HepG2 (cell line): ENCODE measurements at regions not wholly inside any gene's neighbourhood (a gene's known extent, or its start where the extent isn't known, plus 50 kb on each side); places are given as distances from the start of the nearest gene placed in this dataset.

Experiments used
- ATAC-seq: fragments of 200-7000 bp; cut with Tn5 transposase; 3 replicates; pipeline ENCODE4 v1.9.1; 2020; ENCODE audit warnings: mild to moderate bottlenecking, moderate library complexity
- BruUV-seq: library from RNA; stranded (reverse); fragments of 400-500 nt; replicated peaks from 2 replicates; lab custom pipeline; 2021; lab: Mats Ljungman, UMichigan
- CTCF ChIA-PET: fragments of 300-600 bp; formaldehyde crosslinking; extraction: SDS; loops from one replicate; lab custom pipeline; 2021; ENCODE audit warnings: low total read pairs, inconsistent platforms, low intra/inter-chr PET ratio; lab: Yijun Ruan, JAX
- POLR2A ChIA-PET: fragments of 350-600 bp; sonication (Branson Sonifier 250); formaldehyde crosslinking; loops from one replicate; lab custom pipeline; 2020; ENCODE audit warnings: antibody characterized with exemption, inconsistent platforms; lab: Yijun Ruan, JAX
- DNase-seq: peaks from one replicate; pipeline ENCODE4 v3.0.0-alpha.2; 2015; ENCODE audit warnings: low spot score
- FAIRE-seq: peaks from 3 replicates; lab custom pipeline; 2011; peaks lifted over from hg19 to GRCh38; lab: Jason Lieb, UNC
- H2AFZ ChIP-seq: one replicate; pipeline ENCODE4 v1.6.1; 2011; ENCODE audit warnings: low read length, inconsistent platforms
- H3K27ac ChIP-seq: fragments of 300-600 bp; 3 replicates; pipeline ENCODE4 v1.8.0; 2011; ENCODE audit warnings: mixed run types, mild to moderate bottlenecking, mixed read lengths, low read length, inconsistent platforms; ENCODE audit not compliant: insufficient read depth; ENCODE audit errors: extremely low read length
- H3K27me3 ChIP-seq, 2 experiments: fragments of 200-600 bp in 1 of 2; 2 replicates in 1 of 2; 3 replicates in 1 of 2; pipeline versions ENCODE4 v1.6.0 to v1.8.0; 2011; ENCODE audit warnings: low read length in 2 of 2, mild to moderate bottlenecking in 2 of 2, moderate library complexity in 2 of 2, inconsistent platforms in 1 of 2; ENCODE audit not compliant: insufficient read depth in 2 of 2, control insufficient read depth in 1 of 2
- H3K36me3 ChIP-seq, 2 experiments: fragments of 200-600 bp in 1 of 2; replicated peaks in 1 of 2; 2 replicates in 1 of 2; 3 replicates in 1 of 2; pipeline versions ENCODE4 v1.5.1 to v1.8.0; 2011; ENCODE audit warnings: low read length in 2 of 2, inconsistent platforms in 1 of 2; ENCODE audit not compliant: insufficient read depth in 2 of 2, control insufficient read depth in 1 of 2
- H3K4me1 ChIP-seq: 2 replicates; pipeline ENCODE4 v1.5.1; 2012; ENCODE audit warnings: low read length, inconsistent platforms; ENCODE audit not compliant: insufficient read depth
- H3K4me2 ChIP-seq: 2 replicates; pipeline ENCODE4 v1.6.0; 2011; ENCODE audit warnings: low read depth, low read length, inconsistent platforms
- H3K4me3 ChIP-seq, 3 experiments: fragments of 200-600 bp in 1 of 3; sonication (generic), shearing (Covaris generic) in 1 of 3; replicated peaks in 1 of 3; 2 replicates each; pipeline ENCODE4 v1.5.1; 2011 to 2016; ENCODE audit warnings: low read length in 3 of 3, inconsistent platforms in 2 of 3, low read depth in 2 of 3, mild to moderate bottlenecking in 2 of 3, control low read depth in 1 of 3, mixed read lengths in 1 of 3; ENCODE audit not compliant: insufficient read depth in 1 of 3
- H3K79me2 ChIP-seq: one replicate; pipeline ENCODE4 v1.6.1; 2011; ENCODE audit warnings: low read length, inconsistent platforms; ENCODE audit not compliant: insufficient read depth
- H3K9ac ChIP-seq: 2 replicates; pipeline ENCODE4 v1.6.0; 2011; ENCODE audit warnings: mild to moderate bottlenecking, low read depth, low read length, inconsistent platforms; ENCODE audit not compliant: insufficient read depth
- H3K9me3 ChIP-seq: 2 replicates; pipeline ENCODE4 v1.5.1; 2012; ENCODE audit warnings: mild to moderate bottlenecking, low read length
- H4K20me1 ChIP-seq: 2 replicates; pipeline ENCODE4 v1.6.0; 2011; ENCODE audit warnings: inconsistent platforms, mild to moderate bottlenecking, low read length, moderate library complexity; ENCODE audit not compliant: insufficient read depth
- FLYWCH1 ChIP-seq: sonication (generic); formaldehyde crosslinking; IDR thresholded peaks from 2 replicates; pipeline ENCODE4 v1.8.1; 2023; ENCODE audit warnings: mild to moderate bottlenecking, missing genetic modification reagents
- FOXM1 ChIP-seq: sonication (generic); formaldehyde crosslinking; IDR thresholded peaks from 2 replicates; pipeline ENCODE4 v1.5.0; 2020; ENCODE audit warnings: missing genetic modification reagents
- HDAC6 ChIP-seq: fragments of 200-600 bp; sonication (generic); IDR thresholded peaks from 2 replicates; pipeline ENCODE4 v1.7.0; 2017; ENCODE audit warnings: mild to moderate bottlenecking, antibody characterized with exemption, low read length, low read depth
- MYC ChIP-seq: sonication (generic); formaldehyde crosslinking; IDR thresholded peaks from 2 replicates; pipeline ENCODE4 v1.9.0; 2021; ENCODE audit warnings: missing genetic modification reagents, borderline replicate concordance
- ZBTB40 ChIP-seq, 2 experiments: fragments of 450-650 bp in 1 of 2; sonication (generic) in 1 of 2; formaldehyde crosslinking in 1 of 2; IDR thresholded peaks; 2 replicates each; pipeline versions ENCODE4 v1.6.1 to v1.8.0; 2016 to 2022; ENCODE audit warnings: antibody characterized with exemption in 1 of 2, mild to moderate bottlenecking in 1 of 2, missing genetic modification reagents in 1 of 2
- ZNF552 ChIP-seq: sonication (generic); formaldehyde crosslinking; IDR thresholded peaks from 2 replicates; pipeline ENCODE4 v1.9.0; 2022; ENCODE audit warnings: missing genetic modification reagents, mild to moderate bottlenecking, borderline replicate concordance
- ZNF598 ChIP-seq: sonication (generic); formaldehyde crosslinking; IDR thresholded peaks from 2 replicates; pipeline ENCODE4 v1.5.1; 2020; ENCODE audit warnings: mild to moderate bottlenecking, missing genetic modification reagents, borderline replicate concordance
- WGBS: methylation state at CpG from one replicate; pipeline ENCODE4 v1.1.6; 2017; ENCODE audit warnings: low lambda C conversion rate; 5-methylcytosine and 5-hydroxymethylcytosine counted together
- in situ Hi-C: cut with HindIII; loops from 2 replicates; pipeline ENCODE4 v1.10.0; 2017; ENCODE audit warnings: low pct_unique_long_range_greater_than_20kb; ENCODE audit not compliant: extremely low pct_ligation_motif_present
- intact Hi-C: fragments of 100-400 bp; cut with micrococcal nuclease; formaldehyde crosslinking; loops from one replicate; pipeline ENCODE4 v1.10.0; 2022; ENCODE audit not compliant: unreplicated experiment

- ATAC-seq: no peak
- no peak overlapping the region for H3K9ac ChIP-seq
- ChIA-PET POLR2A (no interaction called here), CTCF (no interaction called here)
- 0 out of 2 replicates have a peak, but pooled peaks cover 5% of the 10 kb centered on the region for H3K9me3 ChIP-seq
- no peaks in the 10 kb centered on the region for H3K4me1 ChIP-seq
- intact Hi-C loops (no loop called here), in situ Hi-C loops (no loop called here)
- H2AFZ ChIP-seq: no peak overlapping the region
- TF ChIP-seq FLYWCH1 (no peak), FOXM1 (CRISPR knock-in tag) (no peak), HDAC6 (no peak), MYC (CRISPR knock-in tag) (no peak), ZBTB40 (IDR thresholded peaks at IDR 0.05) (no peak), ZBTB40 (CRISPR knock-in tag; IDR thresholded peaks at IDR 0.05) (no peak), ZNF552 (no peak), ZNF598 (CRISPR knock-in tag) (no peak)
- DNase-seq: no peak
- H4K20me1 ChIP-seq: no peaks in the 10 kb centered on the region
- no peak overlapping the region for H3K4me2 ChIP-seq
- no peak overlapping the region for H3K4me3 ChIP-seq
- no peaks in the 10 kb centered on the region for H3K27me3 ChIP-seq
- no peaks in the 10 kb centered on the region for H3K36me3 ChIP-seq
- no peak for FAIRE-seq
- H3K79me2 ChIP-seq: no peaks in the 10 kb centered on the region
- H3K27ac ChIP-seq: no peak overlapping the region
- WGBS: 0% methylated on average over 1 of the region's 1 CpG
- BruUV-seq: no TSS peak
Observed at GRCh38 chr2:7601990-7602389, 684.8 kb downstream of the RNF144A start.
